A549 (cell line): ENCODE measurements at regions not wholly inside any gene's neighbourhood (a gene's known extent, or its start where the extent isn't known, plus 50 kb on each side); places are given as distances from the start of the nearest gene placed in this dataset.

Experiments
- ATAC-seq, 2 experiments: fragments of 200-7000 bp in 1 of 2; fragments of >200 bp in 1 of 2; cut with Nextera tagmentation in 1 of 2; cut with Tn5 transposase in 1 of 2; 3 replicates each; pipeline versions ENCODE4 v1.8.0 to v1.9.1; 2018 to 2020; ENCODE audit warnings: mild to moderate bottlenecking in 1 of 2, moderate library complexity in 1 of 2
- CTCF ChIA-PET: fragments of 300-600 bp; sonication (Branson Sonifier 250); formaldehyde crosslinking; extraction: SDS; loops from one replicate; lab custom pipeline; 2021; ENCODE audit warnings: antibody characterized with exemption, inconsistent platforms; lab: Yijun Ruan, JAX
- POLR2A ChIA-PET: fragments of 350-600 bp; formaldehyde crosslinking; extraction: SDS; loops from one replicate; lab custom pipeline; 2021; ENCODE audit warnings: antibody characterized with exemption, inconsistent platforms; lab: Yijun Ruan, JAX
- DNase-seq, 2 experiments: peaks; one replicate each; pipeline versions ENCODE4 v3.0.0 to v3.0.0-alpha.2; 2011 to 2016; ENCODE audit warnings: low read depth in 1 of 2, low spot score in 1 of 2
- FAIRE-seq: peaks from 2 replicates; lab custom pipeline; 2011; peaks lifted over from hg19 to GRCh38; lab: Jason Lieb, UNC
- H3K27ac ChIP-seq, 2 experiments: fragments of >200 bp; sonication (Bioruptor Twin); formaldehyde crosslinking; 3 replicates each; pipeline ENCODE4 v1.5.1; 2016 to 2017
- H3K4me1 ChIP-seq: fragments of >200 bp; sonication (Bioruptor Twin); formaldehyde crosslinking; 3 replicates; pipeline ENCODE4 v1.6.1; 2016
- H3K4me2 ChIP-seq: fragments of >200 bp; sonication (Bioruptor Twin); formaldehyde crosslinking; 3 replicates; pipeline ENCODE4 v1.6.1; 2016
- H3K4me3 ChIP-seq: fragments of >200 bp; sonication (Bioruptor Twin); formaldehyde crosslinking; 3 replicates; pipeline ENCODE4 v1.5.1; 2016
- H3K9me3 ChIP-seq: fragments of >200 bp; sonication (Bioruptor Twin); formaldehyde crosslinking; 3 replicates; pipeline ENCODE4 v1.6.1; 2016
- CBX8 ChIP-seq: fragments of 200-600 bp; sonication (generic); IDR thresholded peaks from 2 replicates; pipeline ENCODE4 v1.6.1; 2016
- CEBPB ChIP-seq, 2 experiments: fragments of >200 bp in 1 of 2; sonication (Bioruptor Twin) in 1 of 2; formaldehyde crosslinking in 1 of 2; IDR thresholded peaks; 2 replicates each; pipeline ENCODE4 v1.6.1; 2012 to 2016
- E2F6 ChIP-seq: IDR thresholded peaks from 2 replicates; pipeline ENCODE4 v1.6.1; 2012; ENCODE audit warnings: low read depth, borderline replicate concordance
- EHMT2 ChIP-seq: fragments of 200-600 bp; sonication (generic); IDR thresholded peaks from 2 replicates; pipeline ENCODE4 v1.6.1; 2016; ENCODE audit warnings: antibody characterized with exemption, low read depth, mild to moderate bottlenecking, moderate library complexity
- ESRRA ChIP-seq: fragments of 150-350 bp; IDR thresholded peaks from 2 replicates; pipeline ENCODE4 v1.6.1; 2014; ENCODE audit warnings: mild to moderate bottlenecking, low read length, borderline replicate concordance
- FOSB ChIP-seq: fragments of 250-450 bp; sonication (Bioruptor Pico); IDR thresholded peaks from 2 replicates; pipeline ENCODE4 v1.5.0; 2020; ENCODE audit warnings: mild to moderate bottlenecking, moderate library complexity
- GATA3 ChIP-seq: IDR thresholded peaks from 2 replicates; pipeline ENCODE4 v1.6.1; 2012; ENCODE audit warnings: borderline replicate concordance
- HEYL ChIP-seq: fragments of 250-450 bp; sonication (Bioruptor Pico); IDR thresholded peaks from 2 replicates; pipeline ENCODE4 v1.8.0; 2021; ENCODE audit warnings: mild to moderate bottlenecking, moderate library complexity
- KDM1A ChIP-seq: fragments of 200-600 bp; sonication (generic); IDR thresholded peaks from 2 replicates; pipeline ENCODE4 v1.6.1; 2016; ENCODE audit warnings: low read depth, mild to moderate bottlenecking
- MAX ChIP-seq: IDR thresholded peaks from 2 replicates; pipeline ENCODE4 v1.6.1; 2012
- NR3C1 ChIP-seq: fragments of >200 bp; sonication (Bioruptor Twin); formaldehyde crosslinking; IDR thresholded peaks from 3 replicates; pipeline ENCODE4 v1.6.1; 2017
- PBX3 ChIP-seq: IDR thresholded peaks from 2 replicates; pipeline ENCODE4 v1.6.1; 2012
- PHF8 ChIP-seq: fragments of 200-600 bp; sonication (generic); IDR thresholded peaks from 2 replicates; pipeline ENCODE4 v1.6.1; 2016; ENCODE audit warnings: low read depth, mild to moderate bottlenecking, antibody characterized with exemption, moderate library complexity, borderline replicate concordance
- POLR2A ChIP-seq: IDR thresholded peaks from 2 replicates; pipeline ENCODE4 v1.6.1; 2012; ENCODE audit warnings: mild to moderate bottlenecking, low read length
- RARB ChIP-seq: fragments of 250-450 bp; sonication (Bioruptor Pico); IDR thresholded peaks from 2 replicates; pipeline ENCODE4 v1.8.0; 2021; ENCODE audit warnings: mild to moderate bottlenecking, moderate library complexity
- REST ChIP-seq: fragments of 200-600 bp; sonication (generic); IDR thresholded peaks from 2 replicates; pipeline ENCODE4 v1.6.1; 2016; ENCODE audit warnings: antibody characterized with exemption, mild to moderate bottlenecking, moderate library complexity
- RNF2 ChIP-seq: fragments of 200-600 bp; sonication (generic); IDR thresholded peaks from 2 replicates; pipeline ENCODE4 v1.6.1; 2016; ENCODE audit warnings: low read depth, mild to moderate bottlenecking, antibody characterized with exemption, moderate library complexity, borderline replicate concordance
- SMC3 ChIP-seq: fragments of >200 bp; sonication (Bioruptor Twin); formaldehyde crosslinking; IDR thresholded peaks from 3 replicates; pipeline ENCODE4 v1.6.1; 2018; ENCODE audit warnings: inconsistent platforms
- TP53 ChIP-seq: fragments of 250-450 bp; sonication (Bioruptor Pico); IDR thresholded peaks from 2 replicates; pipeline ENCODE4 v1.5.0; 2021; ENCODE audit warnings: mild to moderate bottlenecking, moderate library complexity
- ZFP36 ChIP-seq: fragments of 450-650 bp; IDR thresholded peaks from 2 replicates; pipeline ENCODE4 v1.6.1; 2014; ENCODE audit warnings: borderline replicate concordance; ENCODE audit not compliant: partially characterized antibody
- ZNF302 ChIP-seq: fragments of 250-450 bp; sonication (Bioruptor Pico); IDR thresholded peaks from 2 replicates; pipeline ENCODE4 v1.9.0; 2021; ENCODE audit warnings: inconsistent platforms, mild to moderate bottlenecking, moderate library complexity
- WGBS: methylation state at CpG from one replicate; pipeline ENCODE4 v1.1.6; 2017; ENCODE audit errors: missing lambda C conversion rate; 5-methylcytosine and 5-hydroxymethylcytosine counted together

- ChIA-PET CTCF (interaction anchor here (0.7 to 4.8 kb wide), 5 partner anchors 23 to 412 kb away, joined by 3 to 16 read pairs (median 3); partner anchors contain the start of gene KALRN), POLR2A (no interaction called here)
- no peaks in the 10 kb centered on the region for H3K9me3 ChIP-seq
- no peaks in the 10 kb centered on the region for H3K4me1 ChIP-seq
- no peak overlapping the region for H3K4me3 ChIP-seq
- TF ChIP-seq E2F6 (no peak), EHMT2 (no peak), MAX (no peak), PHF8 (no peak), ZFP36 (no peak), PBX3 (no peak), ZNF302 (CRISPR knock-in tag) (no peak), SMC3 (no peak), NR3C1 (no peak), FOSB (no peak), RARB (no peak)
- WGBS: 8% methylated on average over 2 of the region's 2 CpGs
- H3K4me2 ChIP-seq: no peak overlapping the region
- no peak overlapping the region for H3K27ac ChIP-seq
- ATAC-seq (no peak), FAIRE-seq (no peak), DNase-seq (no peak)
Observed at GRCh38 chr3:124056846-124057245, 64.9 kb upstream of the ROPN1 start.

GRCh38 chr3:124057420-124057819, 65.5 kb upstream of the ROPN1 start:
- FAIRE-seq: no peak
- Histone ChIP-seq H3K4me2 (no peak overlapping the region), H3K27ac (no peak overlapping the region), H3K4me1 (no peaks in the 10 kb centered on the region), H3K9me3 (no peaks in the 10 kb centered on the region), H3K4me3 (no peak overlapping the region)
- POLR2A ChIA-PET: no interaction called here
- ATAC-seq: no peak
- 24% methylated on average over 6 of the region's 6 CpGs for WGBS
- CTCF ChIA-PET: interaction anchor here (0.7 to 4.8 kb wide), 6 partner anchors 22 to 411 kb away, joined by 3 to 16 read pairs (median 3); partner anchors contain the start of gene KALRN
- no peak for DNase-seq
- TF ChIP-seq CBX8 (no peak), CEBPB (IDR thresholded peaks at IDR 0.05) (no peak), REST (no peak), RNF2 (no peak), POLR2A (no peak), EHMT2 (no peak), GATA3 (no peak), HEYL (CRISPR knock-in tag) (no peak), PBX3 (no peak), TP53 (CRISPR knock-in tag) (no peak), KDM1A (no peak), ESRRA (no peak), FOSB (no peak)
